Heart left ventricle (tissue), 13 donors: ENCODE measurements at regions not wholly inside any gene's neighbourhood (a gene's known extent, or its start where the extent isn't known, plus 50 kb on each side); places are given as distances from the start of the nearest gene placed in this dataset.

Experiments
- POLR2A ChIP-seq, 2 donors: fragments of 450-650 bp; IDR thresholded peaks; one replicate each; pipeline ENCODE4 v1.6.1; 2017; ENCODE audit warnings: antibody characterized with exemption in 2 of 2, mild to moderate bottlenecking in 2 of 2, moderate library complexity in 2 of 2
- TF ChIP-seq, protein P1 (sequence below), 12 donors: fragments of 200-600 bp; sonication (generic) in 4 of 12; IDR thresholded peaks; one replicate each; pipeline versions ENCODE4 v1.5.0 to v1.8.0; 2018 to 2022; ENCODE audit warnings: antibody characterized with exemption in 12 of 12, mild to moderate bottlenecking in 5 of 12
- donor health status: ischemic (EF 13 %, LVEDD 7.1; RV severe dilation, severe dysfunction).
- donor health status: DM: no; HTN: yes; CAD: no.
- donor health status: DM: no; HTN: no; CAD: no.
- donor health status: ischemic (EF 25% LVEDD 6.9; RV normal size, moderate dysfunction).
- donor health status: ischemic (EF 25% LVEDD 5.7; RV mildly dilated, moderate dysfunction).
- donor health status: ischemic (EF 35%, LVEDD 5.7; RV mildly dilated, moderate dysfunction).
- donor health status: nonischemic (EF 11% LVEDD 7.7; RV severe dilation, severe dysfunction).
- donor health status: DM: yes; HTN: yes; CAD: no.
- donor health status: PGD.
- donor health status: ischemic (EF 29% LVEDD 5.4; RV normal size, mild dysfunction).
- donor health status: nonischemic (EF 23%, LVEDD 6.1; RV moderate dilation, normal function).

- TF ChIP-seq, protein P1, sequence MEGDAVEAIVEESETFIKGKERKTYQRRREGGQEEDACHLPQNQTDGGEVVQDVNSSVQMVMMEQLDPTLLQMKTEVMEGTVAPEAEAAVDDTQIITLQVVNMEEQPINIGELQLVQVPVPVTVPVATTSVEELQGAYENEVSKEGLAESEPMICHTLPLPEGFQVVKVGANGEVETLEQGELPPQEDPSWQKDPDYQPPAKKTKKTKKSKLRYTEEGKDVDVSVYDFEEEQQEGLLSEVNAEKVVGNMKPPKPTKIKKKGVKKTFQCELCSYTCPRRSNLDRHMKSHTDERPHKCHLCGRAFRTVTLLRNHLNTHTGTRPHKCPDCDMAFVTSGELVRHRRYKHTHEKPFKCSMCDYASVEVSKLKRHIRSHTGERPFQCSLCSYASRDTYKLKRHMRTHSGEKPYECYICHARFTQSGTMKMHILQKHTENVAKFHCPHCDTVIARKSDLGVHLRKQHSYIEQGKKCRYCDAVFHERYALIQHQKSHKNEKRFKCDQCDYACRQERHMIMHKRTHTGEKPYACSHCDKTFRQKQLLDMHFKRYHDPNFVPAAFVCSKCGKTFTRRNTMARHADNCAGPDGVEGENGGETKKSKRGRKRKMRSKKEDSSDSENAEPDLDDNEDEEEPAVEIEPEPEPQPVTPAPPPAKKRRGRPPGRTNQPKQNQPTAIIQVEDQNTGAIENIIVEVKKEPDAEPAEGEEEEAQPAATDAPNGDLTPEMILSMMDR (IDR thresholded peaks at IDR 0.05), result no peak
- no peak for TF ChIP-seq POLR2A (IDR thresholded peaks at IDR 0.05)
These were observed 58.6 kb upstream of the NUDT7 start for GRCh38 chr16:77663711-77664110.
